GM12873 (cell line): ENCODE measurements at regions not wholly inside any gene's neighbourhood (a gene's known extent, or its start where the extent isn't known, plus 50 kb on each side); places are given as distances from the start of the nearest gene placed in this dataset.
A peak's percentile ranks its signal among the peaks of the same experiment; 100 is the strongest.

Experiments used
- CTCF ChIP-seq: IDR thresholded peaks from 2 replicates; pipeline ENCODE4 v1.5.1; 2012; ENCODE audit warnings: low read depth, mild to moderate bottlenecking, moderate library complexity, low read length, control low read depth; ENCODE audit not compliant: insufficient read depth; ENCODE audit errors: missing control alignments

DNA sequence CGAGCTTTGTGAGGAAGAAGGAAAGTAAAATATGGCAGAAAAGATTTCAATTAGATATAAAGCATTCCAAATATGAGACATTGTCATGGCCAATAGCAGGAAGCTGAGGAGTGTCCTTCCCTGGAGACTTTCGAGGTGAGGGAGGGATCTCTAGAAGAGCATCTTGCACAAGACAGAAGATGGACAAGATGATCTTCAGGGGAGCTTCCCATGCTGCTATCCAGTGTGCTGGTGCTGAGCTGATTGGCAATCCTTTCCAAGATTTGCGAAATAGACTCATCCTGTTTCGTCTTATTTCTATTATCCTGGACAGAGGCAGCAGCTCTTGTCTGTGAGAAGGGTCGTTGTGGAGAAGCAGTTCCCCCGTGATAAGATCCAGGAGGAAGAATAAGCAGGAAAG is 342.0 kb upstream of the CAMK1G start:
- no peak for TF ChIP-seq CTCF

- peak; percentile 88 for TF ChIP-seq CTCF
These were observed 334.8 kb upstream of the CAMK1G start for GRCh38 chr1:209248649-209249279.

DNA sequence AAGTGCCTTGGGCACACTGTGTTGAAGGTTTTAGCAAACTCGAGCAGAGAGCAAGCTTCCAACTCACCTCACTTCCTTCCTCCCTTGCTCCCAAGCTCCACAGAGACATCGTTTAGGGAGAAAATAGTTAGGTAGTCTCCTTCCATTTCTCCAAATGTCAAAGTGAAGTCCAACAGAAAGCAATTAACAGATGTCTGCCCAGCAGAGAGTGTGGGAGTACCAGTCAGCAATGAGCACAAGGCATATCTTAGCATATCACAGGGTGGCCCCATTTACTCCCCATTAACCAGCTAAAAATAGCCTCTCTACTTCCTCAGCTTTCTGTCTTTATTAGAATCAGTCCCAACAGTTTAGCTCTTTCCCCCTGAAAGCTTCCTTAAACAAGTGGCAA is 334.2 kb upstream of the CAMK1G start:
- TF ChIP-seq CTCF = no peak

DNA sequence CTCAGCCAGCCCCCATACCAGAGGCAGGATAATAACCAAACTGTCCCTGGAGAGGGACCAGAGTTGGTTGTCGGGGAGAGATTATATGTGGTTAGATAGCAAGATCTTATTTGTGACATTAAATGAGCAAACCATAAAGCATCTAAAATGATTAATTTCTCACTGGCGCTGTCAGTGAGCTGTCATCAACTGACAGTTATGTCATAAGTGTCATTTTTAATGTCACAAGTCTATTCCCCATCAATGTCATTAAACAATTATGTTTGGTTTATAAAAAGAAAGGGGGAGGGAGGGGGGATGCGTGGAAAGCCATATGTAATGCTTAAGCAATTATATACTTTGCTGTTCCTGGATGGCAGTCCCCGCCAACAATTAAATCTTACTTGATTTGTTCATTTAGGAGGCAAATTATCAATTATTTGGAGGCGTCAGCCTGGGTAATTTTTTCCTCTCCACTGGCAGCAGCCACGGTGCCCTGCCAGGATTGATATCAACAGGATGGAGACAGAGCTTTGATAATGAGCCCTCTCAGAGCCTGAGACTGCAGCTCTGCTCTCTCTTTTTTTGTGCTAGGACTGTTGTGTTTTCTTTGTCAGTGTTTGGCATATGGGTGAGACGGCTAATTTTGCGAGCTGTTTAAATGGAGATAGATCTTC is 333.6 kb upstream of the CAMK1G start:
- no peak for TF ChIP-seq CTCF

GRCh38 chr1:209250861-209251636 is 332.5 kb upstream of the CAMK1G start:
- no peak for TF ChIP-seq CTCF

- TF ChIP-seq CTCF = no peak
These were observed 326.7 kb upstream of the CAMK1G start for GRCh38 chr1:209256766-209257350.

DNA sequence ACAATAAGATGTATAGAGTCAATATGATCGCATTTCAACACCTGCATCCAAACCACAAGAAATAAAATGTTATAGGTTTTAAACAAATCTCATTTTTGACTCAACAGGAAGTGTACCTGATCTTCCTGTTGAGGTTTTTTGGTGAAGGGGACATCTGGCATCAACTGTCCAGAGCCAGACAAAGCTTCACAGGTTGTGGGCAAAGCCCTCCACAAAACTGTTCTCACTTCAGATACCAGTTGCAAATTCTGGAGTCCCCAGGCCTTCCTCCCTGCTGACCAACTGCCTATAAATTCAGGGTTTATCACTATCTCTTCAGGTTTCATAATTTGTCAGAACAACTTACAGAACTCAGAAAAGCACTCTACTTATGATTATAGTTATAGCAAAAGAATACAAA is 326.1 kb upstream of the CAMK1G start:
- TF ChIP-seq CTCF = no peak
